IMR-90 (cell line): ENCODE measurements at regions not wholly inside any gene's neighbourhood (a gene's known extent, or its start where the extent isn't known, plus 50 kb on each side); places are given as distances from the start of the nearest gene placed in this dataset.

Source experiments
- ATAC-seq: fragments of 200-7000 bp; cut with Tn5 transposase; 2 replicates; pipeline ENCODE4 v1.9.1; 2020; ENCODE audit warnings: low read depth, mild to moderate bottlenecking, moderate library complexity
- BruUV-seq: library from RNA; stranded (reverse); fragments of 400-500 nt; replicated peaks from 2 replicates; lab custom pipeline; 2021; lab: Mats Ljungman, UMichigan
- CTCF ChIA-PET: fragments of 300-600 bp; formaldehyde crosslinking; extraction: SDS; loops from one replicate; lab custom pipeline; 2021; ENCODE audit warnings: antibody characterized with exemption; lab: Yijun Ruan, JAX
- POLR2A ChIA-PET: fragments of 300-600 bp; sonication (Branson Sonifier 250); formaldehyde crosslinking; loops from one replicate; lab custom pipeline; 2022; ENCODE audit warnings: antibody characterized with exemption; ENCODE audit not compliant: unreplicated experiment; lab: Charles Lee
- DNase-seq: peaks from one replicate; pipeline ENCODE4 v3.0.0; 2013
- H2AFZ ChIP-seq: replicated peaks from 2 replicates; pipeline ENCODE3; 2013; ENCODE audit warnings: low read length, mild to moderate bottlenecking; ENCODE audit not compliant: poor library complexity
- H2AK5ac ChIP-seq: 2 replicates; pipeline ENCODE4 v1.6.1; 2013; ENCODE audit warnings: low read depth, low read length, inconsistent platforms
- H2AK9ac ChIP-seq: replicated peaks from 2 replicates; pipeline ENCODE3; 2013; ENCODE audit warnings: mild to moderate bottlenecking, low read depth, low read length, moderate library complexity; ENCODE audit not compliant: poor library complexity
- H2BK120ac ChIP-seq: 2 replicates; pipeline ENCODE4 v1.6.1; 2013; ENCODE audit warnings: low read depth, low read length, inconsistent platforms
- H2BK15ac ChIP-seq: 3 replicates; pipeline ENCODE4 v1.6.1; 2013; ENCODE audit warnings: low read depth, low read length, inconsistent platforms
- H2BK20ac ChIP-seq: 2 replicates; pipeline ENCODE4 v1.6.1; 2013; ENCODE audit warnings: low read depth, mild to moderate bottlenecking, inconsistent platforms, low read length, moderate library complexity
- H2BK5ac ChIP-seq: 2 replicates; pipeline ENCODE4 v1.6.1; 2013; ENCODE audit warnings: mild to moderate bottlenecking, low read depth, low read length, inconsistent platforms; ENCODE audit not compliant: poor library complexity, severe bottlenecking
- H3K14ac ChIP-seq: replicated peaks from 2 replicates; pipeline ENCODE4 v1.6.1; 2013; ENCODE audit warnings: low read depth, low read length, inconsistent platforms
- H3K18ac ChIP-seq: 2 replicates; pipeline ENCODE4 v1.6.1; 2013; ENCODE audit warnings: low read depth, low read length, control low read depth
- H3K23ac ChIP-seq: 2 replicates; pipeline ENCODE4 v1.6.1; 2013; ENCODE audit warnings: low read depth, low read length, inconsistent platforms
- H3K27ac ChIP-seq: 2 replicates; pipeline ENCODE4 v1.5.1; 2013; ENCODE audit warnings: mild to moderate bottlenecking, control low read depth, low read length; ENCODE audit not compliant: insufficient read depth
- H3K27me3 ChIP-seq: 2 replicates; pipeline ENCODE4 v1.6.1; 2013; ENCODE audit warnings: low read length; ENCODE audit not compliant: control insufficient read depth, insufficient read depth
- H3K36me3 ChIP-seq: 2 replicates; pipeline ENCODE4 v1.6.1; 2013; ENCODE audit warnings: low read length, mixed read lengths; ENCODE audit not compliant: control insufficient read depth, insufficient read depth
- H3K4ac ChIP-seq: 2 replicates; pipeline ENCODE4 v1.6.1; 2013; ENCODE audit warnings: low read depth, low read length, inconsistent platforms
- H3K4me1 ChIP-seq: 2 replicates; pipeline ENCODE4 v1.6.1; 2013; ENCODE audit warnings: low read length, mixed read lengths; ENCODE audit not compliant: control insufficient read depth, insufficient read depth
- H3K4me2 ChIP-seq: 2 replicates; pipeline ENCODE4 v1.6.1; 2013; ENCODE audit warnings: low read depth, mild to moderate bottlenecking, control low read depth, low read length, moderate library complexity
- H3K4me3 ChIP-seq: 2 replicates; pipeline ENCODE4 v1.5.1; 2013; ENCODE audit warnings: low read depth, mild to moderate bottlenecking, control low read depth, low read length, moderate library complexity; ENCODE audit not compliant: insufficient read depth
- H3K56ac ChIP-seq: 2 replicates; pipeline ENCODE4 v1.6.1; 2013; ENCODE audit warnings: low read length, inconsistent platforms; ENCODE audit not compliant: insufficient read depth; ENCODE audit errors: extremely low read depth
- H3K79me1 ChIP-seq, 2 experiments: 2 replicates each; pipeline ENCODE4 v1.6.1; 2013; ENCODE audit warnings: low read length in 2 of 2, inconsistent platforms in 1 of 2, low read depth in 1 of 2
- H3K9ac ChIP-seq: 2 replicates; pipeline ENCODE4 v1.6.1; 2013; ENCODE audit warnings: low read depth, low read length, control low read depth
- H3K9me1 ChIP-seq: 2 replicates; pipeline ENCODE4 v1.6.1; 2013; ENCODE audit warnings: low read length, inconsistent platforms; ENCODE audit not compliant: insufficient read depth
- H3K9me3 ChIP-seq: 2 replicates; pipeline ENCODE4 v1.6.1; 2013; ENCODE audit warnings: low read length; ENCODE audit not compliant: control insufficient read depth, insufficient read depth
- H4K20me1 ChIP-seq: 2 replicates; pipeline ENCODE4 v1.6.1; 2013; ENCODE audit warnings: low read length, inconsistent platforms; ENCODE audit not compliant: insufficient read depth
- H4K5ac ChIP-seq: 2 replicates; pipeline ENCODE4 v1.6.1; 2013; ENCODE audit warnings: mild to moderate bottlenecking, low read depth, low read length, control low read depth
- H4K8ac ChIP-seq, 2 experiments: 2 replicates each; pipeline ENCODE4 v1.6.1; 2013; ENCODE audit warnings: low read depth in 2 of 2, low read length in 2 of 2, control low read depth in 1 of 2, inconsistent platforms in 1 of 2
- H4K91ac ChIP-seq: 2 replicates; pipeline ENCODE4 v1.6.1; 2013; ENCODE audit warnings: low read depth, low read length, inconsistent platforms; ENCODE audit not compliant: insufficient read depth
- BHLHE40 ChIP-seq: fragments of 150-350 bp; IDR thresholded peaks from 2 replicates; pipeline ENCODE4 v1.6.1; 2016; ENCODE audit warnings: mild to moderate bottlenecking, low read depth, low read length
- CEBPB ChIP-seq: IDR thresholded peaks from 2 replicates; pipeline ENCODE4 v1.6.1; 2012; ENCODE audit warnings: low read depth, low read length, improper control_type of control experiment
- CHD1 ChIP-seq: IDR thresholded peaks from 2 replicates; pipeline ENCODE4 v1.6.1; 2012; ENCODE audit warnings: low read depth, low read length, improper control_type of control experiment
- ELK1 ChIP-seq: fragments of 150-350 bp; IDR thresholded peaks from 2 replicates; pipeline ENCODE4 v1.6.1; 2016; ENCODE audit warnings: low read depth, mild to moderate bottlenecking, low read length, moderate library complexity, borderline replicate concordance
- FOS ChIP-seq: fragments of 150-350 bp; IDR thresholded peaks from 2 replicates; pipeline ENCODE4 v1.6.1; 2016; ENCODE audit warnings: low read depth, low read length
- MAFK ChIP-seq: IDR thresholded peaks from 2 replicates; pipeline ENCODE4 v1.6.1; 2012; ENCODE audit warnings: low read depth, low read length, improper control_type of control experiment
- MAZ ChIP-seq: IDR thresholded peaks from 2 replicates; pipeline ENCODE4 v1.6.1; 2012; ENCODE audit warnings: low read depth, mild to moderate bottlenecking, low read length, improper control_type of control experiment, moderate library complexity, borderline replicate concordance
- MXI1 ChIP-seq: IDR thresholded peaks from 2 replicates; pipeline ENCODE4 v1.6.1; 2012; ENCODE audit warnings: low read depth, mild to moderate bottlenecking, low read length, moderate library complexity, borderline replicate concordance
- NFE2L2 ChIP-seq: fragments of 150-350 bp; IDR thresholded peaks from 2 replicates; pipeline ENCODE4 v1.6.1; 2016; ENCODE audit warnings: low read depth, mild to moderate bottlenecking, low read length
- POLR2A ChIP-seq: IDR thresholded peaks from 2 replicates; pipeline ENCODE4 v1.6.1; 2012; ENCODE audit warnings: mild to moderate bottlenecking, low read depth, low read length
- RAD21 ChIP-seq: IDR thresholded peaks from 2 replicates; pipeline ENCODE4 v1.6.1; 2012; ENCODE audit warnings: low read length, improper control_type of control experiment
- RCOR1 ChIP-seq: IDR thresholded peaks from 2 replicates; pipeline ENCODE4 v1.6.1; 2012; ENCODE audit warnings: mild to moderate bottlenecking, low read length, improper control_type of control experiment; ENCODE audit not compliant: insufficient replicate concordance
- RFX5 ChIP-seq: IDR thresholded peaks from 2 replicates; pipeline ENCODE4 v1.8.0; 2012; ENCODE audit warnings: low read depth, mild to moderate bottlenecking, low read length, moderate library complexity
- SMC3 ChIP-seq: fragments of 150-350 bp; IDR thresholded peaks from 2 replicates; pipeline ENCODE4 v1.6.1; 2016; ENCODE audit warnings: low read depth, mild to moderate bottlenecking, antibody characterized with exemption, low read length, moderate library complexity
- WGBS, 2 experiments: methylation state at CpG; one replicate each; pipeline versions ENCODE4 v1.1.5 to v1.1.7; 2013; ENCODE audit warnings: missing lambda C conversion rate in 2 of 2; ENCODE audit not compliant: insufficient read length in 1 of 2; ENCODE audit errors: extremely low coverage in 2 of 2; 5-methylcytosine and 5-hydroxymethylcytosine counted together
- dilution Hi-C: fragments of 300-500 bp; cut with HindIII; formaldehyde crosslinking; loops from one replicate; pipeline ENCODE4 v1.14.3; 2018; ENCODE audit warnings: low sequenced_read_pairs; ENCODE audit not compliant: unreplicated experiment
- in situ Hi-C: fragments of 300-500 bp; cut with MboI; formaldehyde crosslinking; loops from 3 replicates; pipeline ENCODE4 v1.14.3; 2019; ENCODE audit warnings: low sequenced_read_pairs, inconsistent platforms, mixed read lengths
- intact Hi-C: fragments of 100-400 bp; cut with micrococcal nuclease; formaldehyde crosslinking; loops from 2 replicates; pipeline ENCODE4 v1.10.0; 2022
- TF ChIP-seq, protein P1 (sequence below): fragments of 150-350 bp; IDR thresholded peaks from 2 replicates; pipeline ENCODE4 v1.6.1; 2017; ENCODE audit warnings: mild to moderate bottlenecking, antibody characterized with exemption, low read length, low read depth
- TF ChIP-seq, protein P2 (sequence below): conservative IDR thresholded peaks from 2 replicates; pipeline ENCODE4 v1.5.1; 2012; ENCODE audit warnings: mild to moderate bottlenecking, low read depth, low read length, improper control_type of control experiment

DNA sequence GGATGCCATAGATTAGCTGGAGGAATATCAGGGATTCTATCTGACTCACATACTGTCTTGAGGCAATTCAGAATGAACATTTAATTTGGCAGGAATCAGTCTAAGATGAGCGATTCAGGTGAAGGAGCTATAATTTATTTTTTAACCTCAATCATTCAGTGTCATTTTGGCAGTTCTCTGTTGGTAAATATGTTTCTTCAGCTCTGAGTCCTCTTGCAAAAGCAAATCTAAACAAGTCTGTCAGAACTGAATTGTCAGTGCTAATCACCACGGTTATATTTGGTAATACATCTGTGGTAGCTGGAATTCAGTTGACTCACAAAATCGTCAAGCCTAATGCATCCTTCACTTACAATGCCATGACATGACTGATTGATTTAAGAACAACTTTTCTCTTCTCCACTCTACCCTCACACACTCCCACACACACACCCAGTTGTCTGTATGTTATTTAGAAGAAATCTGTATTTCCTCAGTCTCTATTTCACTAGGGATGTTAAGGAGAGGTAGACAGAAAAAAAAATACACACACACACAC is 516.6 kb upstream of the NXPH2 start:
- Histone ChIP-seq H3K9ac (no peak overlapping the region), H4K8ac (no peak overlapping the region), H2AK9ac (no peak overlapping the region), H3K36me3 (no peaks in the 10 kb centered on the region), H3K23ac (no peak overlapping the region), H2BK5ac (no peak overlapping the region), H2BK20ac (no peak overlapping the region), H3K9me3 (peaks cover 4% of the 10 kb centered on the region), H3K9me1 (no peaks in the 10 kb centered on the region), H4K91ac (no peak overlapping the region), H3K27me3 (no peaks in the 10 kb centered on the region), H2BK120ac (no peak overlapping the region), H3K79me1 (no peaks in the 10 kb centered on the region), H3K18ac (no peak overlapping the region), H2BK15ac (no peak overlapping the region), H4K5ac (no peak overlapping the region), H3K27ac (no peak overlapping the region), H3K14ac (no peak overlapping the region), H3K4me2 (no peak overlapping the region), H2AFZ (no peak overlapping the region), H3K56ac (no peak overlapping the region), H4K20me1 (no peaks in the 10 kb centered on the region), H3K4me3 (no peak overlapping the region), H3K4me1 (no peaks in the 10 kb centered on the region), H2AK5ac (no peak overlapping the region), H3K4ac (no peak overlapping the region)
- in situ Hi-C loops (no loop called here), intact Hi-C loops (no loop called here), dilution Hi-C loops (no loop called here)
- ATAC-seq (no peak), DNase-seq (no peak)
- CTCF ChIA-PET = no interaction called here
- TF ChIP-seq CHD1 (no peak), CEBPB (no peak), MAFK (no peak), ELK1 (no peak), RCOR1 (no peak), RAD21 (no peak), MAZ (no peak), BHLHE40 (no peak), POLR2A (no peak), RFX5 (no peak), SMC3 (no peak), FOS (no peak), MXI1 (no peak), NFE2L2 (no peak)
- TF ChIP-seq, protein P1, sequence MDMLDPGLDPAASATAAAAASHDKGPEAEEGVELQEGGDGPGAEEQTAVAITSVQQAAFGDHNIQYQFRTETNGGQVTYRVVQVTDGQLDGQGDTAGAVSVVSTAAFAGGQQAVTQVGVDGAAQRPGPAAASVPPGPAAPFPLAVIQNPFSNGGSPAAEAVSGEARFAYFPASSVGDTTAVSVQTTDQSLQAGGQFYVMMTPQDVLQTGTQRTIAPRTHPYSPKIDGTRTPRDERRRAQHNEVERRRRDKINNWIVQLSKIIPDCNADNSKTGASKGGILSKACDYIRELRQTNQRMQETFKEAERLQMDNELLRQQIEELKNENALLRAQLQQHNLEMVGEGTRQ = no peak
- TF ChIP-seq, protein P2, sequence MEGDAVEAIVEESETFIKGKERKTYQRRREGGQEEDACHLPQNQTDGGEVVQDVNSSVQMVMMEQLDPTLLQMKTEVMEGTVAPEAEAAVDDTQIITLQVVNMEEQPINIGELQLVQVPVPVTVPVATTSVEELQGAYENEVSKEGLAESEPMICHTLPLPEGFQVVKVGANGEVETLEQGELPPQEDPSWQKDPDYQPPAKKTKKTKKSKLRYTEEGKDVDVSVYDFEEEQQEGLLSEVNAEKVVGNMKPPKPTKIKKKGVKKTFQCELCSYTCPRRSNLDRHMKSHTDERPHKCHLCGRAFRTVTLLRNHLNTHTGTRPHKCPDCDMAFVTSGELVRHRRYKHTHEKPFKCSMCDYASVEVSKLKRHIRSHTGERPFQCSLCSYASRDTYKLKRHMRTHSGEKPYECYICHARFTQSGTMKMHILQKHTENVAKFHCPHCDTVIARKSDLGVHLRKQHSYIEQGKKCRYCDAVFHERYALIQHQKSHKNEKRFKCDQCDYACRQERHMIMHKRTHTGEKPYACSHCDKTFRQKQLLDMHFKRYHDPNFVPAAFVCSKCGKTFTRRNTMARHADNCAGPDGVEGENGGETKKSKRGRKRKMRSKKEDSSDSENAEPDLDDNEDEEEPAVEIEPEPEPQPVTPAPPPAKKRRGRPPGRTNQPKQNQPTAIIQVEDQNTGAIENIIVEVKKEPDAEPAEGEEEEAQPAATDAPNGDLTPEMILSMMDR = no peak
- POLR2A ChIA-PET = no interaction called here
- no TSS peak for BruUV-seq
- WGBS, 2 experiments = no CpG with 5 or more reads among the region's 3 CpGs
